ENCODE measurements at regions not wholly inside any gene's neighbourhood (a gene's known extent, or its start where the extent isn't known, plus 50 kb on each side); places are given as distances from the start of the nearest gene placed in this dataset.

DNA sequence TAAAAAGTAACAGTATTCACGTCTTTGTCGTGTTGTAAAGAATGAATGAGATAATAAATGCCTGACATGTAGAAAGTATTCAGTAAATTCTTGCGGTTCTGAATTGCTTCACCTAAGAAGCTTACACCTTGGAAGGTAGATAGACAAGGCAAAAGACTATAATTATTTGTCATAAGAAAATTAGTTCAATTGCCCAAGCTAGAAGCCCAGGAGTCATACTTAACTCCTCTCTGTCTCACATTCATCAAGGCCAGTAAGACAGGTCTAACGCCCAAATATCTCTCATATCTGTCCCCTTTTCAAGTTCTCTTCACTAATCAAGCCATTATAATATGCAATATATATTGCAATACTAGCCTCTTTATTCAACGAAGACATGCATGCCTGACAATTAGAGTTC lies 87.7 kb upstream of the AMOTL1 start:
- Histone ChIP-seq H3K79me2 (ENCODE audit: insufficient read depth, low read length) (no peaks in the 10 kb centered on the region), H3K27ac (ENCODE audit: low read depth, low read length) (no peak overlapping the region), H3K4me1 (ENCODE audit: control insufficient read depth in 1 of 2, insufficient read depth in 2 of 2, low read length in 2 of 2) (no peaks in the 10 kb centered on the region; a peak in 1 of 4 replicates), H3K9me3 (ENCODE audit: control insufficient read depth in 1 of 2, insufficient read depth in 1 of 2, low read depth in 1 of 2, low read length in 2 of 2) (no peaks in the 10 kb centered on the region), H3K4me3 (replicated peaks in 1 of 2; ENCODE audit: low read depth in 1 of 2, low read length in 2 of 2) (no peak overlapping the region), H3K36me3 (ENCODE audit: control insufficient read depth in 1 of 2, insufficient read depth in 2 of 2, low read length in 2 of 2) (no peaks in the 10 kb centered on the region), H4K20me1 (ENCODE audit: insufficient read depth) (no peaks in the 10 kb centered on the region), H3K4me2 (ENCODE audit: low read length) (no peak overlapping the region), H3K9me2 (ENCODE audit: insufficient read depth) (no peaks in the 10 kb centered on the region), H3K27me3 (ENCODE audit: insufficient read depth, low read length) (no peaks in the 10 kb centered on the region), H3K9ac (ENCODE audit: low read length) (no peak overlapping the region), H2AFZ (ENCODE audit: low read depth, low read length, poor library complexity, severe bottlenecking) (no peak overlapping the region)
- ATAC-seq (no peak), DNase-seq (ENCODE audit: low read depth, low spot score) (no peak)
- CTCF ChIA-PET: no interaction called here
- POLR2A ChIA-PET: no interaction called here
- intact Hi-C loops (cut with micrococcal nuclease): no loop called here
- TF ChIP-seq, protein P1, sequence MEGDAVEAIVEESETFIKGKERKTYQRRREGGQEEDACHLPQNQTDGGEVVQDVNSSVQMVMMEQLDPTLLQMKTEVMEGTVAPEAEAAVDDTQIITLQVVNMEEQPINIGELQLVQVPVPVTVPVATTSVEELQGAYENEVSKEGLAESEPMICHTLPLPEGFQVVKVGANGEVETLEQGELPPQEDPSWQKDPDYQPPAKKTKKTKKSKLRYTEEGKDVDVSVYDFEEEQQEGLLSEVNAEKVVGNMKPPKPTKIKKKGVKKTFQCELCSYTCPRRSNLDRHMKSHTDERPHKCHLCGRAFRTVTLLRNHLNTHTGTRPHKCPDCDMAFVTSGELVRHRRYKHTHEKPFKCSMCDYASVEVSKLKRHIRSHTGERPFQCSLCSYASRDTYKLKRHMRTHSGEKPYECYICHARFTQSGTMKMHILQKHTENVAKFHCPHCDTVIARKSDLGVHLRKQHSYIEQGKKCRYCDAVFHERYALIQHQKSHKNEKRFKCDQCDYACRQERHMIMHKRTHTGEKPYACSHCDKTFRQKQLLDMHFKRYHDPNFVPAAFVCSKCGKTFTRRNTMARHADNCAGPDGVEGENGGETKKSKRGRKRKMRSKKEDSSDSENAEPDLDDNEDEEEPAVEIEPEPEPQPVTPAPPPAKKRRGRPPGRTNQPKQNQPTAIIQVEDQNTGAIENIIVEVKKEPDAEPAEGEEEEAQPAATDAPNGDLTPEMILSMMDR (IDR thresholded peaks at IDR 0.05 in 2 of 3, conservative IDR thresholded peaks at IDR 0.05 in 1 of 3; ENCODE audit: borderline replicate concordance in 1 of 3, insufficient read depth in 1 of 3, low read depth in 2 of 3, low read length in 2 of 3): no peak
- TF ChIP-seq JUND (IDR thresholded peaks at IDR 0.05) (no peak), EGR1 (IDR thresholded peaks at IDR 0.05; ENCODE audit: low read depth) (no peak), CBX3 (IDR thresholded peaks at IDR 0.05; ENCODE audit: low read depth) (no peak), POLR2A (IDR thresholded peaks at IDR 0.05; ENCODE audit: borderline replicate concordance, extremely low read depth, insufficient read depth, insufficient read length) (no peak), YY1 (IDR thresholded peaks at IDR 0.05; ENCODE audit: extremely low read depth, insufficient replicate concordance, low read depth, low read length) (no peak), TCF7L2 (IDR thresholded peaks at IDR 0.05; ENCODE audit: borderline replicate concordance, extremely low read depth, insufficient read depth, insufficient read length) (no peak), FOSL1 (IDR thresholded peaks at IDR 0.05; ENCODE audit: low read depth) (no peak), RAD21 (IDR thresholded peaks at IDR 0.05; ENCODE audit: low read depth) (no peak)
- TF ChIP-seq, protein P2, sequence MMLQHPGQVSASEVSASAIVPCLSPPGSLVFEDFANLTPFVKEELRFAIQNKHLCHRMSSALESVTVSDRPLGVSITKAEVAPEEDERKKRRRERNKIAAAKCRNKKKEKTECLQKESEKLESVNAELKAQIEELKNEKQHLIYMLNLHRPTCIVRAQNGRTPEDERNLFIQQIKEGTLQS (IDR thresholded peaks at IDR 0.05): no peak
- TF ChIP-seq, protein P3, sequence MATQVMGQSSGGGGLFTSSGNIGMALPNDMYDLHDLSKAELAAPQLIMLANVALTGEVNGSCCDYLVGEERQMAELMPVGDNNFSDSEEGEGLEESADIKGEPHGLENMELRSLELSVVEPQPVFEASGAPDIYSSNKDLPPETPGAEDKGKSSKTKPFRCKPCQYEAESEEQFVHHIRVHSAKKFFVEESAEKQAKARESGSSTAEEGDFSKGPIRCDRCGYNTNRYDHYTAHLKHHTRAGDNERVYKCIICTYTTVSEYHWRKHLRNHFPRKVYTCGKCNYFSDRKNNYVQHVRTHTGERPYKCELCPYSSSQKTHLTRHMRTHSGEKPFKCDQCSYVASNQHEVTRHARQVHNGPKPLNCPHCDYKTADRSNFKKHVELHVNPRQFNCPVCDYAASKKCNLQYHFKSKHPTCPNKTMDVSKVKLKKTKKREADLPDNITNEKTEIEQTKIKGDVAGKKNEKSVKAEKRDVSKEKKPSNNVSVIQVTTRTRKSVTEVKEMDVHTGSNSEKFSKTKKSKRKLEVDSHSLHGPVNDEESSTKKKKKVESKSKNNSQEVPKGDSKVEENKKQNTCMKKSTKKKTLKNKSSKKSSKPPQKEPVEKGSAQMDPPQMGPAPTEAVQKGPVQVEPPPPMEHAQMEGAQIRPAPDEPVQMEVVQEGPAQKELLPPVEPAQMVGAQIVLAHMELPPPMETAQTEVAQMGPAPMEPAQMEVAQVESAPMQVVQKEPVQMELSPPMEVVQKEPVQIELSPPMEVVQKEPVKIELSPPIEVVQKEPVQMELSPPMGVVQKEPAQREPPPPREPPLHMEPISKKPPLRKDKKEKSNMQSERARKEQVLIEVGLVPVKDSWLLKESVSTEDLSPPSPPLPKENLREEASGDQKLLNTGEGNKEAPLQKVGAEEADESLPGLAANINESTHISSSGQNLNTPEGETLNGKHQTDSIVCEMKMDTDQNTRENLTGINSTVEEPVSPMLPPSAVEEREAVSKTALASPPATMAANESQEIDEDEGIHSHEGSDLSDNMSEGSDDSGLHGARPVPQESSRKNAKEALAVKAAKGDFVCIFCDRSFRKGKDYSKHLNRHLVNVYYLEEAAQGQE (IDR thresholded peaks at IDR 0.05; ENCODE audit: low read depth): no peak
- RAD21 ChIA-PET (ENCODE audit: low non-redundant PET in 1 of 2, low total read pairs in 2 of 2, uncharacterized antibody in 2 of 2, unreplicated experiment in 2 of 2): no interaction called here
- BruUV-seq (replicated peaks): no TSS peak

Data from HCT116 (cell line).